GM12878 (cell line): ENCODE measurements at regions not wholly inside any gene's neighbourhood (a gene's known extent, or its start where the extent isn't known, plus 50 kb on each side); places are given as distances from the start of the nearest gene placed in this dataset.

Experiments
- ATAC-seq: fragments of 200-7000 bp; cut with Tn5 transposase; 3 replicates; pipeline ENCODE4 v1.9.1; 2020; ENCODE audit warnings: mild to moderate bottlenecking, moderate library complexity
- BruUV-seq: library from RNA; stranded (reverse); fragments of 400-500 nt; replicated peaks from 2 replicates; lab custom pipeline; 2021; lab: Mats Ljungman, UMichigan
- CTCF ChIA-PET: fragments of 300-600 bp; sonication (Branson Sonifier 250); formaldehyde crosslinking; extraction: SDS; loops from one replicate; lab custom pipeline; 2021; ENCODE audit warnings: inconsistent platforms; lab: Yijun Ruan, JAX
- POLR2A ChIA-PET: fragments of 350-600 bp; formaldehyde crosslinking; extraction: SDS; loops from one replicate; lab custom pipeline; 2021; ENCODE audit warnings: inconsistent platforms; lab: Charles Lee
- RAD21 ChIA-PET: fragments of 300-600 bp; sonication (Branson Sonifier 250); formaldehyde crosslinking; loops from one replicate; lab custom pipeline; 2023; ENCODE audit warnings: antibody characterized with exemption; ENCODE audit not compliant: unreplicated experiment; lab: Charles Lee
- SMC1A ChIA-PET: fragments of 300-600 bp; sonication (Branson Sonifier 250); formaldehyde crosslinking; loops from one replicate; lab custom pipeline; 2023; ENCODE audit not compliant: unreplicated experiment, uncharacterized antibody; lab: Charles Lee
- DNase-seq: peaks from one replicate; pipeline ENCODE4 v3.0.0-alpha.2; 2011; ENCODE audit warnings: low read depth, low spot score
- FAIRE-seq: peaks from 3 replicates; lab custom pipeline; 2011; peaks lifted over from hg19 to GRCh38; lab: Jason Lieb, UNC
- H2AFZ ChIP-seq: 2 replicates; pipeline ENCODE4 v1.6.0; 2011; ENCODE audit warnings: low read depth, low read length, control low read depth; ENCODE audit not compliant: control insufficient read depth
- H3K27ac ChIP-seq: 2 replicates; pipeline ENCODE4 v1.5.1; 2011; ENCODE audit warnings: control low read depth; ENCODE audit not compliant: control insufficient read depth, insufficient read depth
- H3K27me3 ChIP-seq, 2 experiments: replicated peaks in 1 of 2; 2 replicates each; pipeline versions ENCODE4 v1.6.0 to v1.6.1; 2011; ENCODE audit warnings: low read length in 1 of 2; ENCODE audit not compliant: control insufficient read depth in 2 of 2, insufficient read depth in 2 of 2
- H3K36me3 ChIP-seq, 2 experiments: 2 replicates each; pipeline ENCODE4 v1.5.1; 2011; ENCODE audit warnings: low read length in 1 of 2; ENCODE audit not compliant: control insufficient read depth in 2 of 2, insufficient read depth in 2 of 2
- H3K4me1 ChIP-seq: 2 replicates; pipeline ENCODE4 v1.6.1; 2011; ENCODE audit warnings: mild to moderate bottlenecking, low read length, moderate library complexity, mixed read lengths; ENCODE audit not compliant: control insufficient read depth, insufficient read depth
- H3K4me2 ChIP-seq: 2 replicates; pipeline ENCODE4 v1.6.0; 2011; ENCODE audit warnings: control low read depth; ENCODE audit not compliant: control insufficient read depth, insufficient read depth
- H3K4me3 ChIP-seq: fragments of 200-600 bp; sonication (generic); 2 replicates; pipeline ENCODE4 v1.5.1; 2016
- H3K79me2 ChIP-seq: 2 replicates; pipeline ENCODE4 v1.6.0; 2011; ENCODE audit warnings: low read length; ENCODE audit not compliant: control insufficient read depth, insufficient read depth
- H3K9ac ChIP-seq: 2 replicates; pipeline ENCODE4 v1.8.0; 2011; ENCODE audit warnings: low read length, control low read depth, mixed read lengths; ENCODE audit not compliant: control insufficient read depth, insufficient read depth
- H3K9me3 ChIP-seq: replicated peaks from 3 replicates; pipeline ENCODE4 v1.5.1; 2011; ENCODE audit warnings: mild to moderate bottlenecking, low read length; ENCODE audit not compliant: control insufficient read depth, insufficient read depth
- H4K20me1 ChIP-seq: 2 replicates; pipeline ENCODE4 v1.6.0; 2011; ENCODE audit not compliant: control insufficient read depth, insufficient read depth
- BACH1 ChIP-seq: fragments of 450-650 bp; IDR thresholded peaks from 2 replicates; pipeline ENCODE4 v1.6.1; 2017; ENCODE audit warnings: mild to moderate bottlenecking, borderline replicate concordance
- CEBPB ChIP-seq, 2 experiments: fragments of 150-350 bp in 1 of 2; IDR thresholded peaks; 2 replicates each; pipeline ENCODE4 v1.6.1; 2012 to 2014; ENCODE audit warnings: low read depth in 2 of 2, low read length in 2 of 2, borderline replicate concordance in 1 of 2, inconsistent platforms in 1 of 2
- CUX1 ChIP-seq: IDR thresholded peaks from 2 replicates; pipeline ENCODE4 v1.6.1; 2012; ENCODE audit warnings: improper control_type of control experiment, low read depth, low read length; ENCODE audit not compliant: insufficient replicate concordance
- EP300 ChIP-seq, 2 experiments: fragments of 150-350 bp in 1 of 2; IDR thresholded peaks; 2 replicates each; pipeline ENCODE4 v1.6.1; 2011 to 2012; ENCODE audit warnings: low read depth in 2 of 2, low read length in 2 of 2, borderline replicate concordance in 1 of 2, improper control_type of control experiment in 1 of 2, inconsistent platforms in 1 of 2; ENCODE audit not compliant: control insufficient read depth in 1 of 2
- ESRRA ChIP-seq: IDR thresholded peaks from 2 replicates; pipeline ENCODE4 v1.6.1; 2012; ENCODE audit warnings: mild to moderate bottlenecking, low read length, improper control_type of control experiment
- ETV6 ChIP-seq, 2 experiments: fragments of 450-650 bp in 1 of 2; IDR thresholded peaks in 1 of 2; conservative IDR thresholded peaks in 1 of 2; 2 replicates each; pipeline ENCODE4 v1.6.1; 2014; ENCODE audit warnings: antibody characterized with exemption in 1 of 2, borderline replicate concordance in 1 of 2, low read depth in 1 of 2, mild to moderate bottlenecking in 1 of 2, moderate library complexity in 1 of 2
- GATAD2B ChIP-seq: fragments of 450-650 bp; conservative IDR thresholded peaks from 2 replicates; pipeline ENCODE4 v1.6.1; 2017; ENCODE audit warnings: low read depth, mild to moderate bottlenecking, moderate library complexity
- KDM1A ChIP-seq: fragments of 200-600 bp; sonication (generic); IDR thresholded peaks from 2 replicates; pipeline ENCODE4 v1.6.1; 2016; ENCODE audit warnings: borderline replicate concordance
- RELB ChIP-seq: fragments of 450-650 bp; IDR thresholded peaks from 2 replicates; pipeline ENCODE4 v1.6.1; 2017; ENCODE audit warnings: low read depth, mild to moderate bottlenecking, moderate library complexity
- SREBF2 ChIP-seq: IDR thresholded peaks from 2 replicates; pipeline ENCODE4 v1.6.1; 2012; ENCODE audit warnings: mild to moderate bottlenecking, low read length
- ZNF687 ChIP-seq: fragments of 450-650 bp; IDR thresholded peaks from 2 replicates; pipeline ENCODE4 v1.6.1; 2017; ENCODE audit warnings: mild to moderate bottlenecking, moderate library complexity
- WGBS: methylation state at CpG from one replicate; pipeline ENCODE4 v1.1.6; 2016; ENCODE audit warnings: low lambda C conversion rate; ENCODE audit not compliant: insufficient replicate concordance, insufficient coverage; ENCODE audit errors: missing lambda C conversion rate; 5-methylcytosine and 5-hydroxymethylcytosine counted together
- in situ Hi-C: fragments of 300-500 bp; cut with MboI; formaldehyde crosslinking; loops from 9 replicates; pipeline ENCODE4 v1.14.3; 2018; ENCODE audit warnings: mixed read lengths
- intact Hi-C: fragments of 100-400 bp; cut with micrococcal nuclease; formaldehyde crosslinking; loops from one replicate; pipeline ENCODE4 v1.14.2; 2022; ENCODE audit not compliant: unreplicated experiment

GRCh38 chr21:16377120-16377658 is 647.4 kb downstream of the USP25 start (continued):
- no peak for TF ChIP-seq CEBPB (IDR thresholded peaks at IDR 0.05; ENCODE audit: borderline replicate concordance in 1 of 2, low read depth in 2 of 2, low read length in 2 of 2)
- no peak for TF ChIP-seq RELB
- no peak for TF ChIP-seq BACH1
- TF ChIP-seq GATAD2B = no peak
- TF ChIP-seq, all 136 proteins: peak for 0

- ChIA-PET CTCF (no interaction called here), SMC1A (no interaction called here), RAD21 (no interaction called here), POLR2A (no interaction called here)
- Histone ChIP-seq H3K27me3 (no peaks in the 10 kb centered on the region), H3K27ac (no peak overlapping the region), H4K20me1 (no peaks in the 10 kb centered on the region), H3K79me2 (no peaks in the 10 kb centered on the region), H3K4me1 (no peaks in the 10 kb centered on the region), H3K9me3 (no peaks in the 10 kb centered on the region), H2AFZ (no peak overlapping the region), H3K9ac (no peak overlapping the region), H3K4me3 (no peak overlapping the region), H3K36me3 (no peaks in the 10 kb centered on the region), H3K4me2 (no peak overlapping the region)
- BruUV-seq = no TSS peak
- no peak for DNase-seq
- in situ Hi-C loops = no loop called here
- no peak for ATAC-seq
- intact Hi-C loops = no loop called here
- whole genome bisulfite sequencing = 41% methylated on average over 2 of the region's 2 CpGs
- FAIRE-seq = no peak
- no peak for TF ChIP-seq BACH1
- TF ChIP-seq EP300 (IDR thresholded peaks at IDR 0.05; ENCODE audit: borderline replicate concordance in 1 of 2, control insufficient read depth in 1 of 2, low read depth in 2 of 2, low read length in 2 of 2) = no peak
- TF ChIP-seq ETV6 (conservative IDR thresholded peaks at IDR 0.05 in 1 of 2, IDR thresholded peaks at IDR 0.05 in 1 of 2; ENCODE audit: borderline replicate concordance in 1 of 2, low read depth in 1 of 2) = no peak
- TF ChIP-seq ESRRA = no peak
- TF ChIP-seq KDM1A = no peak
- TF ChIP-seq ZNF687 = no peak
- TF ChIP-seq SREBF2 = no peak
- TF ChIP-seq CUX1 = no peak
Measured at GRCh38 chr21:16377857-16378256, 648.1 kb downstream of the USP25 start.
